Neural cell (in vitro differentiated cells): ENCODE measurements at regions not wholly inside any gene's neighbourhood (a gene's known extent, or its start where the extent isn't known, plus 50 kb on each side); places are given as distances from the start of the nearest gene placed in this dataset.

Experiments
- H2AFZ ChIP-seq: fragments of 200-600, 300-800 bp; sonication (generic), shearing (Covaris generic); 2 replicates; pipeline ENCODE4 v1.6.0; 2014; ENCODE audit warnings: low read depth, mild to moderate bottlenecking, antibody characterized with exemption, low read length, moderate library complexity
- H3F3A ChIP-seq: fragments of 200-600 bp; shearing (Covaris generic); 2 replicates; pipeline ENCODE4 v1.6.1; 2016; ENCODE audit warnings: mild to moderate bottlenecking, moderate library complexity, mixed read lengths, antibody characterized with exemption, low read length; ENCODE audit not compliant: insufficient read depth, poor library complexity, severe bottlenecking
- H3K27ac ChIP-seq: fragments of 200-600, 300-800 bp; sonication (generic), shearing (Covaris generic); 2 replicates; pipeline ENCODE4 v1.5.1; 2014; ENCODE audit warnings: mild to moderate bottlenecking, low read length, moderate library complexity
- H3K27me3 ChIP-seq: fragments of 300-800, 200-600 bp; sonication (generic), shearing (Covaris generic); 2 replicates; pipeline ENCODE4 v1.6.0; 2014; ENCODE audit warnings: mild to moderate bottlenecking, low read depth, low read length, moderate library complexity; ENCODE audit not compliant: insufficient read depth
- H3K36me3 ChIP-seq: fragments of 300-800, 200-600 bp; sonication (generic), shearing (Covaris generic); 2 replicates; pipeline ENCODE4 v1.5.1; 2014; ENCODE audit warnings: mild to moderate bottlenecking, antibody characterized with exemption, low read length, moderate library complexity; ENCODE audit not compliant: insufficient read depth
- H3K4me2 ChIP-seq: fragments of 300-800, 200-600 bp; sonication (generic), shearing (Covaris generic); 2 replicates; pipeline ENCODE4 v1.6.0; 2014; ENCODE audit warnings: mild to moderate bottlenecking, low read length
- H3K4me3 ChIP-seq: fragments of 300-800, 200-600 bp; sonication (generic), shearing (Covaris generic); 2 replicates; pipeline ENCODE4 v1.5.1; 2014; ENCODE audit warnings: mild to moderate bottlenecking, low read length, moderate library complexity
- H3K79me2 ChIP-seq: fragments of 200-600 bp; shearing (Covaris generic); replicated peaks from 2 replicates; pipeline ENCODE4 v1.6.0; 2014; ENCODE audit warnings: mild to moderate bottlenecking, low read length, moderate library complexity; ENCODE audit not compliant: insufficient read depth
- H3K9ac ChIP-seq: fragments of 300-800, 200-600 bp; sonication (generic), shearing (Covaris generic); 2 replicates; pipeline ENCODE4 v1.6.1; 2016; ENCODE audit warnings: mild to moderate bottlenecking, low read length, mixed read lengths
- H3K9me2 ChIP-seq: fragments of 200-600 bp; shearing (Covaris generic); 2 replicates; pipeline ENCODE4 v1.6.1; 2016; ENCODE audit warnings: mild to moderate bottlenecking, low read length, mixed read lengths; ENCODE audit not compliant: insufficient read depth
- H3K9me3 ChIP-seq: fragments of 200-600, 300-800 bp; sonication (generic), shearing (Covaris generic); 2 replicates; pipeline ENCODE4 v1.6.1; 2016; ENCODE audit warnings: mild to moderate bottlenecking, mixed run types, low read length, moderate library complexity, mixed read lengths
- H4K20me1 ChIP-seq: fragments of 200-600 bp; shearing (Covaris generic); 2 replicates; pipeline ENCODE4 v1.6.1; 2016; ENCODE audit warnings: mild to moderate bottlenecking, mixed run types; ENCODE audit not compliant: insufficient read depth
- EP300 ChIP-seq: fragments of 450-650 bp; conservative IDR thresholded peaks from 2 replicates; pipeline ENCODE4 v1.6.1; 2014; ENCODE audit warnings: antibody characterized with exemption, mild to moderate bottlenecking, moderate library complexity; ENCODE audit not compliant: poor library complexity, severe bottlenecking
- EZH2 ChIP-seq: fragments of 200-600, 300-800 bp; shearing (Covaris generic), sonication (generic); IDR thresholded peaks from 2 replicates; pipeline ENCODE4 v1.6.1; 2014; ENCODE audit warnings: antibody characterized with exemption, low read length, borderline replicate concordance, mild to moderate bottlenecking; ENCODE audit not compliant: insufficient read depth, poor library complexity, severe bottlenecking
- MXI1 ChIP-seq: fragments of 450-650 bp; conservative IDR thresholded peaks from 2 replicates; pipeline ENCODE4 v1.6.1; 2014; ENCODE audit warnings: antibody characterized with exemption, mild to moderate bottlenecking; ENCODE audit not compliant: poor library complexity, severe bottlenecking
- POLR2AphosphoS5 ChIP-seq: IDR thresholded peaks from 2 replicates; pipeline ENCODE4 v1.6.1; 2012
- SMC3 ChIP-seq: fragments of 450-650 bp; conservative IDR thresholded peaks from 2 replicates; pipeline ENCODE4 v1.6.1; 2014; ENCODE audit warnings: antibody characterized with exemption, mild to moderate bottlenecking, moderate library complexity; ENCODE audit not compliant: poor library complexity
- TAF1 ChIP-seq: IDR thresholded peaks from 2 replicates; pipeline ENCODE4 v1.6.1; 2012; ENCODE audit warnings: low read depth
- TF ChIP-seq, protein P1 (sequence below): fragments of 450-650 bp; IDR thresholded peaks from 2 replicates; pipeline ENCODE4 v1.5.1; 2014; ENCODE audit warnings: antibody characterized with exemption, mild to moderate bottlenecking, moderate library complexity; ENCODE audit not compliant: poor library complexity, severe bottlenecking
- TF ChIP-seq, protein P2 (sequence below): IDR thresholded peaks from 2 replicates; pipeline ENCODE4 v1.6.1; 2012; ENCODE audit warnings: borderline replicate concordance

DNA sequence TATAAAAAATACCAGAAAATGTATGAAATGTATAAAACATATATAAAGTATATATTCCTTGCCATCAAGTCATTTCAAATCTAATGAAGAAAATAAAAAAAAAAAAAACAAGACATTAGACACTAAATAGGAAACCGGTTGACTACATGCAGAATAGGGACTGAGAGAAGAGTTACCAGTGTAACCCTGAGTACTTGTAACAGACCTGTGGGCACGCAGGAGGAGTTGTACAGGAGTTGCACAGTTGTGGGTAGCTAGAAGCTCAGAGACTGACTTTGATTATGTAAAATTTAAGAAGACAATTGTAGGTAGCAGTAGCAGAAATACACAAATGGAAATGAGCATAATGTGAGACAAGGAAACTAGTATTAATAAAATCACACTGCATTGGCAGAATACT, 112.4 kb upstream of the DST start:
- no peak overlapping the region for H2AFZ ChIP-seq
- H3K4me3 ChIP-seq: no peak overlapping the region
- no peaks in the 10 kb centered on the region for H3F3A ChIP-seq
- H3K27ac ChIP-seq: no peak overlapping the region
- no peaks in the 10 kb centered on the region for H3K36me3 ChIP-seq
- no peak overlapping the region for H3K4me2 ChIP-seq
- H3K9me3 ChIP-seq: no peaks in the 10 kb centered on the region
- H4K20me1 ChIP-seq: peaks cover 3% of the 10 kb centered on the region
- TF ChIP-seq MXI1 (no peak), TAF1 (no peak), EP300 (no peak), EZH2 (no peak), SMC3 (no peak)
- TF ChIP-seq, protein P1, sequence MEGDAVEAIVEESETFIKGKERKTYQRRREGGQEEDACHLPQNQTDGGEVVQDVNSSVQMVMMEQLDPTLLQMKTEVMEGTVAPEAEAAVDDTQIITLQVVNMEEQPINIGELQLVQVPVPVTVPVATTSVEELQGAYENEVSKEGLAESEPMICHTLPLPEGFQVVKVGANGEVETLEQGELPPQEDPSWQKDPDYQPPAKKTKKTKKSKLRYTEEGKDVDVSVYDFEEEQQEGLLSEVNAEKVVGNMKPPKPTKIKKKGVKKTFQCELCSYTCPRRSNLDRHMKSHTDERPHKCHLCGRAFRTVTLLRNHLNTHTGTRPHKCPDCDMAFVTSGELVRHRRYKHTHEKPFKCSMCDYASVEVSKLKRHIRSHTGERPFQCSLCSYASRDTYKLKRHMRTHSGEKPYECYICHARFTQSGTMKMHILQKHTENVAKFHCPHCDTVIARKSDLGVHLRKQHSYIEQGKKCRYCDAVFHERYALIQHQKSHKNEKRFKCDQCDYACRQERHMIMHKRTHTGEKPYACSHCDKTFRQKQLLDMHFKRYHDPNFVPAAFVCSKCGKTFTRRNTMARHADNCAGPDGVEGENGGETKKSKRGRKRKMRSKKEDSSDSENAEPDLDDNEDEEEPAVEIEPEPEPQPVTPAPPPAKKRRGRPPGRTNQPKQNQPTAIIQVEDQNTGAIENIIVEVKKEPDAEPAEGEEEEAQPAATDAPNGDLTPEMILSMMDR: no peak
- TF ChIP-seq, protein P2, sequence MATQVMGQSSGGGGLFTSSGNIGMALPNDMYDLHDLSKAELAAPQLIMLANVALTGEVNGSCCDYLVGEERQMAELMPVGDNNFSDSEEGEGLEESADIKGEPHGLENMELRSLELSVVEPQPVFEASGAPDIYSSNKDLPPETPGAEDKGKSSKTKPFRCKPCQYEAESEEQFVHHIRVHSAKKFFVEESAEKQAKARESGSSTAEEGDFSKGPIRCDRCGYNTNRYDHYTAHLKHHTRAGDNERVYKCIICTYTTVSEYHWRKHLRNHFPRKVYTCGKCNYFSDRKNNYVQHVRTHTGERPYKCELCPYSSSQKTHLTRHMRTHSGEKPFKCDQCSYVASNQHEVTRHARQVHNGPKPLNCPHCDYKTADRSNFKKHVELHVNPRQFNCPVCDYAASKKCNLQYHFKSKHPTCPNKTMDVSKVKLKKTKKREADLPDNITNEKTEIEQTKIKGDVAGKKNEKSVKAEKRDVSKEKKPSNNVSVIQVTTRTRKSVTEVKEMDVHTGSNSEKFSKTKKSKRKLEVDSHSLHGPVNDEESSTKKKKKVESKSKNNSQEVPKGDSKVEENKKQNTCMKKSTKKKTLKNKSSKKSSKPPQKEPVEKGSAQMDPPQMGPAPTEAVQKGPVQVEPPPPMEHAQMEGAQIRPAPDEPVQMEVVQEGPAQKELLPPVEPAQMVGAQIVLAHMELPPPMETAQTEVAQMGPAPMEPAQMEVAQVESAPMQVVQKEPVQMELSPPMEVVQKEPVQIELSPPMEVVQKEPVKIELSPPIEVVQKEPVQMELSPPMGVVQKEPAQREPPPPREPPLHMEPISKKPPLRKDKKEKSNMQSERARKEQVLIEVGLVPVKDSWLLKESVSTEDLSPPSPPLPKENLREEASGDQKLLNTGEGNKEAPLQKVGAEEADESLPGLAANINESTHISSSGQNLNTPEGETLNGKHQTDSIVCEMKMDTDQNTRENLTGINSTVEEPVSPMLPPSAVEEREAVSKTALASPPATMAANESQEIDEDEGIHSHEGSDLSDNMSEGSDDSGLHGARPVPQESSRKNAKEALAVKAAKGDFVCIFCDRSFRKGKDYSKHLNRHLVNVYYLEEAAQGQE: no peak
- no peaks in the 10 kb centered on the region for H3K27me3 ChIP-seq
- H3K79me2 ChIP-seq: peaks cover 29% of the 10 kb centered on the region
- no peaks in the 10 kb centered on the region for H3K9me2 ChIP-seq
- no peak overlapping the region for H3K9ac ChIP-seq

DNA sequence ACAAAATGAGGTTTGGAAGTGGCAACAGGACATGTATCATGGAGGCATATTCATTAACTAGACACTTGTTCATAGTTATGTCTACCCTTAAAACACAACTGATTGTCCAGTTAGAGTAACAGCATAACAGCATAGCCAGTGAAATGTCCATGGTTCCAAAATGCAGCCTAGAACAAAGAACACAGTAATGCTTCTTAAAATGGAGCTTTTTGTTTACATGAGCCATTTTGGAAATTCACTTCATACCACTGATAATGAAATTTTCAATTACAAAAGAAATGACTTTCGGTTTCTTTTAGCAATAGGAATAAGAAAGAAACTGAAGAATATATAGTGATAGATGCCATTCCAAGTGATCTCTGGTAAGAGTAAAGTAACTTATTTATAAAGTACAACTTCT, 111.1 kb upstream of the DST start:
- Histone ChIP-seq H2AFZ (no peak overlapping the region), H3K27ac (no peak overlapping the region), H3K36me3 (no peaks in the 10 kb centered on the region), H4K20me1 (peaks cover 3% of the 10 kb centered on the region), H3K4me3 (no peak overlapping the region), H3K9ac (no peak overlapping the region), H3K27me3 (no peaks in the 10 kb centered on the region), H3K9me3 (no peaks in the 10 kb centered on the region), H3K79me2 (peaks cover 30% of the 10 kb centered on the region), H3K9me2 (no peaks in the 10 kb centered on the region), H3F3A (no peaks in the 10 kb centered on the region), H3K4me2 (no peak overlapping the region)
- TF ChIP-seq, protein P1: no peak
- no peak for TF ChIP-seq EP300
- no peak for TF ChIP-seq SMC3
- TF ChIP-seq POLR2AphosphoS5: no peak
- no peak for TF ChIP-seq MXI1
- TF ChIP-seq TAF1: no peak
- TF ChIP-seq, protein P2: no peak
